GM21825 (cell line): ENCODE measurements at regions not wholly inside any gene's neighbourhood (a gene's known extent, or its start where the extent isn't known, plus 50 kb on each side); places are given as distances from the start of the nearest gene placed in this dataset.

Source experiments
- ATAC-seq: cut with Tn5 transposase; IDR thresholded peaks from one replicate; pipeline ENCODE4 v1.9.1; 2021; ENCODE audit warnings: mild to moderate bottlenecking, moderate library complexity; ENCODE audit not compliant: unreplicated experiment

GRCh38 chr14:73782623-73783022 lies 68.4 kb upstream of the PNMA1 start:
- ATAC-seq = no peak

GRCh38 chr14:73780896-73781295 lies 66.7 kb upstream of the PNMA1 start:
- ATAC-seq = no peak

GRCh38 chr14:73780391-73780790 lies 66.2 kb upstream of the PNMA1 start:
- ATAC-seq = no peak

DNA sequence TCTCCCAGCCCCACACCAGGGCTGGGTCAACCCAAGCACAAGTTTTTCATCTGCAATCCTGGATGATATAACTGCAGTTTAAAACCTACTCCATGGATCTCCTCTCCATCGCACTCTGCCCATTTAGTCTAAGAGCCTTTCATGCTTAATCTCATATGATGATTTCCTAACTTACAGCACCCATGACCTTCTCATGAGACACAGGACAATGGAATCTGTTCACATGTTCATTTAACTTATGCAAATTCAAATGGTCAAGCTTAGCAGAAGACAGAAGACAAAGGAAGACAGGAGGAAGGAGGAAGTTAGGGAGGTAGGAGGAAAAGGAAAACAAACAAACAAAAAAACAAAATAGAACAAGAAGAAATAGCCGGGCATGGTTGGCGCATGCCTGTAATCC lies 64.6 kb upstream of the PNMA1 start:
- ATAC-seq = no peak

GRCh38 chr14:73777420-73777819 lies 63.2 kb upstream of the PNMA1 start:
- ATAC-seq = no peak

GRCh38 chr14:73776194-73776537 lies 62.0 kb upstream of the PNMA1 start:
- no peak for ATAC-seq

- ATAC-seq = no peak
These were observed 61.4 kb upstream of the PNMA1 start for GRCh38 chr14:73775339-73776193.

GRCh38 chr14:73774671-73775070 lies 60.5 kb upstream of the PNMA1 start:
- no peak for ATAC-seq

DNA sequence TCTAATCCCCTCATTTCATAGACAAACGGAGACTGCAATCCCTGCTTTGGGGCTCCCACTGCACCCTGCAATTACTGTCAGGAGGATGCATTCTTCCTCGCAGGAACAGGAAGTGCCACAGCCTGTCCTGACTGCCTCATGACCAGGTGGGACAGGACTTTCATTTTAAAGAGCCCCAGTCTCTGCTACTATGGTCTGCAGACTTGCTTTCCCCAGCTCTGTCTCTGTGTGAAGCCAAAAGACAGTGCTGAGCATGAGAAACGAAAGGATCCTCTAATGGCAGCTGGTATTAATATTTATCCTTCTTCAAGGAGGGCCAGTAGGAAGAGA lies 60.0 kb upstream of the PNMA1 start:
- no peak for ATAC-seq

DNA sequence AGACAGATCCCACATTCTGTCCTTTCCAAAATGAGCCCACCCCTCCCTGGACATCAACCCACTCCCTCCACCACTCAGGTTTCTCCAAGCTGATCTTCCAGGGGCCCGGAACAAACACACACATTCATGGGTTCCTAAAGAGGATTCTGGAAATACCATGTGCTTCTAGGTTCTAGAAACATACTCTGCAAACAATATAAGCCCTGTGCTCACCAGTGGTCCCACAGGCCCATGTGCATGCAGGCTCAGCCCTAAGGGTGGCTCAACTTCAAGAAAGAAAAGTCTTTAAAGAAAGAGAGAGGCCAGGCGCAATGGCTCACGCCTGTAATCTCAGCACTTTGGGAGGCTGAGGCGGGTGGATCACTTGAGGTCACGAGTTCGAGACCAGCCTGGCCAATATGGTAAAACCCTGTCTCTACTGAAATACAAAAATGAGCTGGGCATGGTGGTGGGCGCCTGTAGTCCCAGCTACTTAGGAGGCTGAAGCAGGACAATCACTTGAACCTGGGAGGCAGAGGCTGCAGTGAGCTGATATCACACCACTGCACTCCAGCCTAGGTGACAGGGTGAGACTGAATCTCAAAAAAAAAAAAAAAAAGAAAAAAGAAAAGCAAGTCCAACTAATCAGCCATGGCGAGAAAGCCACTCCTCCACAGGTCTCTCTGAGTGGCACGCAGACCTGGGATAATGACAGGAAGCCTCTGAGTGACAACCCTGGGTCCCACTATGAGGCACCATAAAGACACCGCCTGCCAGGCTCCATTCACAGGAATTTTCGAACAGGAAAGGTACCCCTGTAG lies 59.5 kb upstream of the PNMA1 start:
- no peak for ATAC-seq

DNA sequence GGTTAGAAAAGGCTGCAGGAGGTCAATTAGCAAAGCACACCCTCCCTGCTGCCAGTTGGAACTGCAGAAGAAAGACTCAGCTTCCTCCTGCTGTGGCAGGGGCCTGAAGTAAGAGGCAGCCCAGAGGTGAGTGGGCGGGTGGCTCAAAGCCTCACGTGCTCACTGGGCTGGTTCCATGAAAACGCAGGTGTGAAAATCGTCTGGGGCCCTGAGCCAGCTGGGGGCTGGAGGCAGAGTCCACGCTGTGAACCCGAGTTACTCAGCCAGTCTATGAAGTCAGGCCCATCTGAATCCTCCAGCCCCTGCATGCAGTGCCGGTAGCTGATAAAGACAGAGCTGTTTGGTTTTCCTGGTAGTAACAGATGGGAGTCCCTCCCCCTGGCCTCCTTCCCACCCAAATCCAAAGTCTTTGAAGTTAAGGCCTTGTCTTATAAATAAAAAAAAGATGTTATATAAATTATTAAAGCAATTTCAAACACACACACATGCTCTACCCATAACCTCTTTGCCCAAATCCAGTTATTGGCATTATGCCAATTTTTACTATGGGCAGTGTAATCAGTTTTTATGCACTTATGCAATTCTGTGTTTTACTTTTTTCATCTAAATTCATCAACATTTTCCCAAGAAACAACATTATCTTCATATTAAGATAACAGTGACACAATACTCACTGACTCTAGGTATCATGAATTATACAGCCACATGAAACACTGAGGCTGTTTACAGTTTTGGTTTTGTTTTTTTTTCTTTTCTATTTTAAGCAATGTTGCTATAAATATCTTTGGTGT lies 57.9 kb upstream of the PNMA1 start:
- ATAC-seq = peak; percentile 42

DNA sequence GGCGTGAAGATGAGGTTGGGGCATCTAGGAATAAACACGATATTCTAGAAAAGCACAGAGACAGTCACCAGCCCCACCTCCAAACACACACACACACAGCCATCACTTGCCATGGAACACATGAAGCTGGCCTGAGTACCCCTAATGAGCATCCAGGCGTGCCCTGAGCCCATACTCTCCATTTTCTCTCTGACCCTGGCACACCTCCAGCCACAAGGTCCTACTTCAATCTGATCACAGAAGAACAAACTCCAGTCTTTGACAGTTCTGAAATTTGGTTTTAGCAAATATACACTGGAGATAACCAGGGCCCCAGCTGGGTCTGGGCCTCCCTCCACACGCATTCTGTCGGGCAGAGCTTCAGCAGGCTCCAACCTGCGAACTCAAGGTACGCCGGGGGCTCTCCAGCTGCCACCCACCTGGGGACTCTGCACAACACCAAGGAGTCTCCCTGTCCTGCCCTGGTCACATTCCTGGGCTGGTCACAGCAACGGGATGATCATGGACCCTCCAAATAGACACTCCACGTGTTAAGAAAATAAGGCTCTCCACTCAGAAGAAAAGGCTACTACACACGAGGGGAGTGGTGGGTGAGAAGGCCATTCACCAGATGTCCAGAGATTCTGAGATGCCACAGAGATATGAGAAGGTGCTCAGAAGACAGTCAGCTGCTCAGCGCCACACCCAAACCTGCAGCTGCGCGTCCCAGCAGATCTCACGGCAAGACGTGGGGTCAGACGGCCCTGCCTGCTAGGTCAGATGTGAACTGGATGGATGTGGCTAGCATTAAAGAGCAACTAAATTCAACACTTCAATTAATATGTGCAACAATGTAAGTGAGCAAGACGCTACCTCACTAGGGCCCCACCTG lies 57.0 kb upstream of the PNMA1 start:
- ATAC-seq = peak; percentile 7

- ATAC-seq = no peak
These were observed 53.9 kb upstream of the PNMA1 start for GRCh38 chr14:73768107-73768506.

- no peak for ATAC-seq
These were observed 50.5 kb upstream of the PNMA1 start for GRCh38 chr14:73764406-73765280.
